ENCODE measurements at regions not wholly inside any gene's neighbourhood (a gene's known extent, or its start where the extent isn't known, plus 50 kb on each side); places are given as distances from the start of the nearest gene placed in this dataset.
"Not testable (repeated sequence)": the region's sequence is repeated elsewhere in the genome, so short reads cannot be mapped to it uniquely, and the experiment has no call there.

GRCh38 chr12:9481289-9481688 is 126.4 kb downstream of the KLRB1 start:
- ATAC-seq; H3K27ac ChIP-seq; H3K36me3 ChIP-seq; intact Hi-C loops (cut with DNase I); H3K4me1 ChIP-seq; H3K4me3 ChIP-seq; H3K27me3 ChIP-seq; H3K9me3 ChIP-seq; DNase-seq: not testable (repeated sequence)
- WGBS (ENCODE audit: insufficient coverage, low coverage, low lambda C conversion rate, missing lambda C conversion rate): 100% methylated on average over 1 of the region's 3 CpGs

GRCh38 chr12:9474197-9474596 is 133.5 kb downstream of the KLRB1 start:
- H3K4me3 ChIP-seq; H3K36me3 ChIP-seq; H3K9me3 ChIP-seq; intact Hi-C loops (cut with DNase I); H3K4me1 ChIP-seq; DNase-seq; H3K27me3 ChIP-seq; H3K27ac ChIP-seq: not testable (repeated sequence)
- WGBS (ENCODE audit: insufficient coverage, low coverage, low lambda C conversion rate, missing lambda C conversion rate): 56% methylated on average over 2 of the region's 2 CpGs
- ATAC-seq: peak in 1 of 4 donors; percentile 85

GRCh38 chr12:9473638-9474037 is 134.1 kb downstream of the KLRB1 start:
- DNase-seq; H3K9me3 ChIP-seq; H3K4me3 ChIP-seq; H3K36me3 ChIP-seq; intact Hi-C loops (cut with DNase I); H3K27ac ChIP-seq; ATAC-seq; H3K27me3 ChIP-seq; H3K4me1 ChIP-seq: not testable (repeated sequence)
- WGBS (ENCODE audit: insufficient coverage, low coverage, low lambda C conversion rate, missing lambda C conversion rate): 91% methylated on average over 1 of the region's 1 CpG

GRCh38 chr12:9471501-9471900 is 136.2 kb downstream of the KLRB1 start:
- not testable (repeated sequence) for DNase-seq

GRCh38 chr12:9470367-9470766 is 137.3 kb downstream of the KLRB1 start:
- intact Hi-C loops (cut with DNase I); H3K9me3 ChIP-seq; H3K4me3 ChIP-seq; H3K4me1 ChIP-seq; H3K36me3 ChIP-seq; ATAC-seq; H3K27ac ChIP-seq; H3K27me3 ChIP-seq; DNase-seq: not testable (repeated sequence)
- 70% methylated on average over 1 of the region's 1 CpG for WGBS (ENCODE audit: insufficient coverage, low coverage, low lambda C conversion rate, missing lambda C conversion rate)

More at GRCh38 chr12:9471501-9471900, 136.2 kb downstream of the KLRB1 start:
- H3K36me3 ChIP-seq; H3K4me1 ChIP-seq; H3K4me3 ChIP-seq; H3K27ac ChIP-seq; H3K9me3 ChIP-seq; H3K27me3 ChIP-seq; ATAC-seq; intact Hi-C loops (cut with DNase I): not testable (repeated sequence)
- 97% methylated on average over 7 of the region's 8 CpGs for WGBS (ENCODE audit: insufficient coverage, low coverage, low lambda C conversion rate, missing lambda C conversion rate)

GRCh38 chr12:9469956-9470355 is 137.8 kb downstream of the KLRB1 start:
- intact Hi-C loops (cut with DNase I); H3K36me3 ChIP-seq; H3K27ac ChIP-seq; H3K27me3 ChIP-seq; H3K4me3 ChIP-seq; ATAC-seq; DNase-seq; H3K4me1 ChIP-seq; H3K9me3 ChIP-seq: not testable (repeated sequence)
- WGBS (ENCODE audit: insufficient coverage, low coverage, low lambda C conversion rate, missing lambda C conversion rate): 17% methylated on average over 1 of the region's 1 CpG

- H3K27ac ChIP-seq; ATAC-seq; H3K36me3 ChIP-seq; H3K4me1 ChIP-seq; intact Hi-C loops (cut with DNase I); DNase-seq; H3K4me3 ChIP-seq; H3K27me3 ChIP-seq; H3K9me3 ChIP-seq: not testable (repeated sequence)
- WGBS (ENCODE audit: insufficient coverage, low coverage, low lambda C conversion rate, missing lambda C conversion rate): 39% methylated on average over 2 of the region's 2 CpGs
Observed at GRCh38 chr12:9469463-9469862, 138.3 kb downstream of the KLRB1 start.

GRCh38 chr12:9468998-9469397 is 138.7 kb downstream of the KLRB1 start:
- ATAC-seq: peak; percentile 76 to 89 (median 83)

GRCh38 chr12:9468144-9468543 is 139.6 kb downstream of the KLRB1 start:
- H3K4me3 ChIP-seq; H3K27ac ChIP-seq; H3K36me3 ChIP-seq; H3K4me1 ChIP-seq; intact Hi-C loops (cut with DNase I); H3K9me3 ChIP-seq; DNase-seq; H3K27me3 ChIP-seq: not testable (repeated sequence)
- WGBS (ENCODE audit: insufficient coverage, low coverage, low lambda C conversion rate, missing lambda C conversion rate): no CpG with 5 or more reads among the region's 1 CpG
- ATAC-seq: peak in 1 of 4 donors; percentile 53

More at GRCh38 chr12:9468998-9469397, 138.7 kb downstream of the KLRB1 start:
- H3K4me3 ChIP-seq; H3K36me3 ChIP-seq; H3K4me1 ChIP-seq; H3K9me3 ChIP-seq; intact Hi-C loops (cut with DNase I); H3K27ac ChIP-seq; H3K27me3 ChIP-seq: not testable (repeated sequence)
- 30% methylated on average over 5 of the region's 6 CpGs for WGBS (ENCODE audit: insufficient coverage, low coverage, low lambda C conversion rate, missing lambda C conversion rate)
- TF ChIP-seq CTCF (IDR thresholded peaks at IDR 0.05): peak; percentile 52 to 65 (median 61)
- peak; percentile 71 to 77 (median 72) for DNase-seq
